ENCODE measurements at regions not wholly inside any gene's neighbourhood (a gene's known extent, or its start where the extent isn't known, plus 50 kb on each side); places are given as distances from the start of the nearest gene placed in this dataset.
"Not testable (repeated sequence)": the region's sequence is repeated elsewhere in the genome, so short reads cannot be mapped to it uniquely, and the experiment has no call there.

- Histone ChIP-seq H3K4me3 (no peak overlapping the region), H3K27me3 (replicated peaks; ENCODE audit: insufficient read depth) (no peaks in the 10 kb centered on the region), H3K9me3 (no peaks in the 10 kb centered on the region), H3K4me1 (ENCODE audit: control insufficient read depth in 1 of 2, low read depth in 2 of 2) (no peaks in the 10 kb centered on the region), H3K27ac (no peak overlapping the region), H3K36me3 (no peaks in the 10 kb centered on the region)
- ATAC-seq (ENCODE audit: insufficient number of reproducible peaks, low FRiP score, low read depth) (no peak), DNase-seq (ENCODE audit: low spot score) (no peak)
- TF ChIP-seq CTCF (IDR thresholded peaks at IDR 0.05), result no peak
Measured at GRCh38 chr11:33989461-33989860, 62.1 kb upstream of the CAPRIN1 start.

DNA sequence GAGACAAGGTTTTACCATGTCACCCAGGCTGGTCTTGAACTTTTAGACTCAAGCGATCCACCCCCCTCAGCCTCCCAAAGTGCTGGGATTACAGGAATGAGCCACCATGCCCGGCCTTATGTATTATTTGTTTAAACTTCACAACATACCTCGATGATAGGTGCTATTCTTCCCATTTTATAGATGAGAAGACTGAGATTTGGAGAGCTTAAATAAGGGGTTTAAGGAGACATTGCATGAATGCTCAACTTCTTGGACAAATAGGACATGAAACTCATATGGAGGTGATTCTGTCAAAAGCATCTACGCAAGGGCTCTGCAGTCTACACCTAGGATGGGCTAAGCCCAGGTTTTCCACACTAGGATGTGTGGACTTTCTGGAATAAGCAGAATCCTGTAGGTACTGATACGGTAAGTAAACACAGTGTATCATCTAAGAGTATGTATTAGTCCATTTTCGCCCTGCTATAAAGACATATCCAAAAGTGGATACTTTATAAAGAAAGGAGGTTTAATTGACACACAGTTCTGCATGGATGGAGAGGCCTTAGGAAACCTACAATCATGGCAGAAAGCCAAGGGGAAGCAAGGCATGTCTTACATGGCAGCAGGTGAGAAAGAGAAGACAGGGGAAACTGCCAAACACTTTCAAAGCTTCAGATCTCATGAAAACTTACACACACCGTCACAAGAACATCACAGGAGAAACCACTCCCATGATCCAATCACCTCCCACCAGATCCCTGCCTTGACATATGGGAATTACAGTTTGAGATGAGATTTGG, 62.8 kb upstream of the CAPRIN1 start:
- no peak overlapping the region for H3K4me3 ChIP-seq
- no peaks in the 10 kb centered on the region for H3K4me1 ChIP-seq (ENCODE audit: control insufficient read depth in 1 of 2, low read depth in 2 of 2)
- H3K27me3 ChIP-seq (replicated peaks; ENCODE audit: insufficient read depth), result no peaks in the 10 kb centered on the region
- H3K36me3 ChIP-seq, result no peaks in the 10 kb centered on the region
- no peak for TF ChIP-seq CTCF (IDR thresholded peaks at IDR 0.05)
- ATAC-seq (ENCODE audit: insufficient number of reproducible peaks, low FRiP score, low read depth), result no peak
- no peak for DNase-seq (ENCODE audit: low spot score)
- no peaks in the 10 kb centered on the region for H3K9me3 ChIP-seq
- H3K27ac ChIP-seq, result no peak overlapping the region

DNA sequence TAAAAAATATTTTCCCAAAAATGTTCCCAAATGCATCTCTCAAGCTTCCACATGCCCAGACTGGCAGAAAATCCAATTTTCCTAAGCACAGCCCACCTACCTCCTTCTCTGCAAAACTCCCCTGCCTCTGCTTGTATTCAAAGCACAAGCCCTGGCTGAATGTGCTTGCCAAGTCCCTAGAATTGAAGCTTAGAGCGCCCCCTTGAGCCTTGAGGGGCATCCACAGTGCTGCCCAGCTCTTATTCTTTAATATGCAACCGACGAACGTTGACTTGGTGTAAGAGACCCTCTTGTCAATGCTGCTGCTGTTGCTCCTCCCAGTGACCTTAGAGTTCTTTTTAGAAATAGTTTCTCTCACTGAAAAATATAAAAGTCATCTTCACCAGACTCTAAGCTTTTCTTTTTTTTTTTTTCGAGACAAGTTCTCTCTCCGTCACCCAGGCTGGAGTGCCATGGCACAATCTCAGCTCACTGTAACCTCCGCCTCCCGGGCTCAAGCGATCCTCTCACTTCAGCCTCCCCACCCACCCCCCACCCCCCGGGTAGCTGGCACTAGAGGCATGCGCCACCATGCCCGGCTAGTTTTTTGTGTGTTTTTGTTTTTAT, 63.5 kb upstream of the CAPRIN1 start:
- TF ChIP-seq CTCF (IDR thresholded peaks at IDR 0.05), result peak; percentile 65
- no peak overlapping the region for H3K27ac ChIP-seq
- H3K27me3 ChIP-seq (replicated peaks; ENCODE audit: insufficient read depth), result no peaks in the 10 kb centered on the region
- peak; percentile 79 for ATAC-seq (ENCODE audit: insufficient number of reproducible peaks, low FRiP score, low read depth)
- no peaks in the 10 kb centered on the region for H3K9me3 ChIP-seq
- no peaks in the 10 kb centered on the region for H3K4me1 ChIP-seq (ENCODE audit: control insufficient read depth in 1 of 2, low read depth in 2 of 2)
- H3K36me3 ChIP-seq, result no peaks in the 10 kb centered on the region
- H3K4me3 ChIP-seq, result no peak overlapping the region
- DNase-seq (ENCODE audit: low spot score), result peak; percentile 8

DNA sequence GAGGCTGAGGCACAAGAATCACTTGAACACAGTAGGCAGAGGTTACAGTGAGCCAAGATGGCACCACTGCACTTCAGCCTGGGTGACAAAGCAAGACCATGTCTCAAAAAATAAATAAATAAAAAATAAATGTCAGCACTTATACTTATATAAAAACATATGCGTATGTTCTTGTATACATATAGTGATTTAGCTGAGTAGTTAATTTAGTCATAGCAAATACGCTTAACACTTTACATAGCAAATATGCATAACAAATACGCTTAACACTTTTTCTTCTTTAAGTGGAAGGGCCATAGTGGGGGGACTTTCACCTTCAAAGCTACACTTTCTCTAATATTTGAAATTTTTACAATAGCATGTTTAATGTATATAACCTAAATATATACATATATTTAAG, 64.0 kb upstream of the CAPRIN1 start:
- Histone ChIP-seq H3K4me1 (ENCODE audit: control insufficient read depth in 1 of 2, low read depth in 2 of 2) (no peaks in the 10 kb centered on the region), H3K36me3 (no peaks in the 10 kb centered on the region), H3K9me3 (no peaks in the 10 kb centered on the region), H3K27ac (no peak overlapping the region), H3K4me3 (no peak overlapping the region), H3K27me3 (replicated peaks; ENCODE audit: insufficient read depth) (no peaks in the 10 kb centered on the region)
- TF ChIP-seq CTCF (IDR thresholded peaks at IDR 0.05), result no peak
- ATAC-seq (ENCODE audit: insufficient number of reproducible peaks, low FRiP score, low read depth) (no peak), DNase-seq (ENCODE audit: low spot score) (no peak)

GRCh38 chr11:33986597-33987501, 64.7 kb upstream of the CAPRIN1 start:
- not testable (repeated sequence) for H3K36me3 ChIP-seq; DNase-seq (ENCODE audit: low spot score); H3K27me3 ChIP-seq (replicated peaks; ENCODE audit: insufficient read depth); H3K27ac ChIP-seq; H3K4me1 ChIP-seq (ENCODE audit: control insufficient read depth in 1 of 2, low read depth in 2 of 2); H3K4me3 ChIP-seq; ATAC-seq (ENCODE audit: insufficient number of reproducible peaks, low FRiP score, low read depth); H3K9me3 ChIP-seq

All from thoracic aorta (tissue), 2 donors.